AG04449 (cell line): ENCODE measurements at regions not wholly inside any gene's neighbourhood (a gene's known extent, or its start where the extent isn't known, plus 50 kb on each side); places are given as distances from the start of the nearest gene placed in this dataset.
"Not testable (repeated sequence)": the region's sequence is repeated elsewhere in the genome, so short reads cannot be mapped to it uniquely, and the experiment has no call there.

Source experiments
- CTCF ChIA-PET: fragments of 350-600 bp; formaldehyde crosslinking; extraction: SDS; loops from one replicate; lab custom pipeline; 2021; ENCODE audit warnings: antibody characterized with exemption; lab: Yijun Ruan, JAX
- POLR2A ChIA-PET: fragments of 400-600, 350-600 bp; formaldehyde crosslinking; extraction: SDS; loops from one replicate; lab custom pipeline; 2020; ENCODE audit warnings: antibody characterized with exemption, inconsistent platforms; lab: Yijun Ruan, JAX
- DNase-seq: peaks from one replicate; pipeline ENCODE4 v3.0.0-alpha.2; 2010; ENCODE audit warnings: low read depth, low spot score
- H3K4me3 ChIP-seq: 2 replicates; pipeline ENCODE4 v1.5.1; 2011; ENCODE audit warnings: low read depth, mild to moderate bottlenecking, control low read depth, low read length
- TF ChIP-seq, protein P1 (sequence below): IDR thresholded peaks from one replicate; pipeline ENCODE4 v1.5.1; 2011; ENCODE audit warnings: mild to moderate bottlenecking, moderate library complexity, low read length, control low read depth, inconsistent platforms; ENCODE audit not compliant: insufficient read depth; ENCODE audit errors: missing control alignments

DNA sequence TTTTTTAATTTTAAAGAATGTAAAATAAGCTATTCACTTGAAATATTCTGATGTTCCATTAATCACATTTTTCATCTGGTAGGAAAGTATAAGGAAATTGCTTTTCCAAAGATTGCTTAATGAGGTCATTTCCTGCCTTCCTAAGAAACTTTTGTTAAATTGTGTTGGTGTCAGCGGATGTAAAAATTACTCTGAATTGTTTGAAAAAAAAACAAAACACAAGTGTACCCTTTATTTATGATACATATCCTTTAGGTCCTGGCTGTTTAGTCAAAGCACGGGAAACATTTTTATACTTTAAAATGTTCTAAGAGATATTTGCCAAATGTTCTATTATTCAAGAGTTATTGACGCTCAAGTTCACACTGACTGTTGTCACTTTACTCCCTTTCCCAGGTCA, 1357.4 kb upstream of the GOT2 start:
- no peak for DNase-seq
- TF ChIP-seq, protein P1, sequence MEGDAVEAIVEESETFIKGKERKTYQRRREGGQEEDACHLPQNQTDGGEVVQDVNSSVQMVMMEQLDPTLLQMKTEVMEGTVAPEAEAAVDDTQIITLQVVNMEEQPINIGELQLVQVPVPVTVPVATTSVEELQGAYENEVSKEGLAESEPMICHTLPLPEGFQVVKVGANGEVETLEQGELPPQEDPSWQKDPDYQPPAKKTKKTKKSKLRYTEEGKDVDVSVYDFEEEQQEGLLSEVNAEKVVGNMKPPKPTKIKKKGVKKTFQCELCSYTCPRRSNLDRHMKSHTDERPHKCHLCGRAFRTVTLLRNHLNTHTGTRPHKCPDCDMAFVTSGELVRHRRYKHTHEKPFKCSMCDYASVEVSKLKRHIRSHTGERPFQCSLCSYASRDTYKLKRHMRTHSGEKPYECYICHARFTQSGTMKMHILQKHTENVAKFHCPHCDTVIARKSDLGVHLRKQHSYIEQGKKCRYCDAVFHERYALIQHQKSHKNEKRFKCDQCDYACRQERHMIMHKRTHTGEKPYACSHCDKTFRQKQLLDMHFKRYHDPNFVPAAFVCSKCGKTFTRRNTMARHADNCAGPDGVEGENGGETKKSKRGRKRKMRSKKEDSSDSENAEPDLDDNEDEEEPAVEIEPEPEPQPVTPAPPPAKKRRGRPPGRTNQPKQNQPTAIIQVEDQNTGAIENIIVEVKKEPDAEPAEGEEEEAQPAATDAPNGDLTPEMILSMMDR, result no peak
- H3K4me3 ChIP-seq, result no peak overlapping the region
- ChIA-PET POLR2A (no interaction called here), CTCF (no interaction called here)

DNA sequence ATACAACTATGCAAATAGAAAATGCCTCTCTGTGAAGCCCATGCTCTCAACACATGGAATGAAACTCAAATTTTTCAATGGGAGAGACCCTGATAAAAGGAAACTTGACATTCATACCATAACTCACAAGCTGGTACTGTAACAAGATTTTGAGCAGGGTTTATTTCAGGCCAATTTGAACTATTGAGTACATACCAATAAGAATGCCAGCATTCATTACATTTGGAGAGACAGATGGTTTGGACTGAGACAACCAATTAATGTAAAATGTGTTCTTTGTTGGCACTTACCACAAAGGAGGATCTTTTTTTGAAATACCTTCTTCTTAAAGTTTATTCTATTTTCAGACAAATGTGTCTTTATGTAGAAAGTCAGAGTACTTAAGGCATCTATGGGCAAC, 1357.0 kb upstream of the GOT2 start:
- H3K4me3 ChIP-seq, result no peak overlapping the region
- no peak for DNase-seq
- CTCF ChIA-PET, result no interaction called here
- TF ChIP-seq, protein P1, result no peak
- POLR2A ChIA-PET, result no interaction called here

DNA sequence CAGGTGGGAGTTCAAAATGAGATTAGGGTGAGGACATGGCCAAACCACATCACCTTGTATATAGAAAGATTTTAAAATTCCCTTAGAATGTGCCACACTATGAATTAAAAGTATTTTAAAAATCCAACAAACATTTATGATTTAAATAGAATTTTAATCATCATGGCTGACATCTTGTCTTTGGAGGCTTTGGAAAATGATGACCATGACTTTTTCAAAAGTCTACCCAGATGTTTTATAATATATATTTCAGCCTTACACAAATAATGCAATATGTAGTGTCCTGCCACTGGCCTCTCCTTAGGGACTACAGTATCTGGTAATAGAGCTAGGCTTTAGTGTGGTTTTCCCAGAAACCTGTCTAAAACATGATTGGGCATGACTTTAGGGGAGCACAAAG, 1353.4 kb upstream of the GOT2 start:
- ChIA-PET CTCF (no interaction called here), POLR2A (no interaction called here)
- no peak overlapping the region for H3K4me3 ChIP-seq
- TF ChIP-seq, protein P1, result no peak
- DNase-seq, result no peak

DNA sequence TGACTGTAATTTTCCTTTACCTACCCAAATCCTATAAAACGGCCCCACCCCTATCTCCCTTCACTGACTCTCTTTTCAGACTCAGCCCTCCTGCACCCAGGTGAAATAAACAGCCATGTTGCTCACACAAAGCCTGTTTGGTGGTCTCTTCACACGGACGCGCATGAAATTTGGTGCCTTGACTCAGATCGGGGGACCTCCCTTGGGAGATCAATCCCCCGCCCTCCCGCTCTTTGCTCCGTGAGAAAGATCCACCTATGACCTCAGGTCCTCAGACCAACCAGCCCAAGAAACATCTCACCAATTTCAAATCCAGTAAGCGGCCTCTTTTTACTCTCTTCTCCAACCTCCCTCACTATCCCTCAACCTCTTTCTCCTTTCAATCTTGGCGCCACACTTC, 1344.7 kb upstream of the GOT2 start:
- POLR2A ChIA-PET, DNase-seq: not testable (repeated sequence)

DNA sequence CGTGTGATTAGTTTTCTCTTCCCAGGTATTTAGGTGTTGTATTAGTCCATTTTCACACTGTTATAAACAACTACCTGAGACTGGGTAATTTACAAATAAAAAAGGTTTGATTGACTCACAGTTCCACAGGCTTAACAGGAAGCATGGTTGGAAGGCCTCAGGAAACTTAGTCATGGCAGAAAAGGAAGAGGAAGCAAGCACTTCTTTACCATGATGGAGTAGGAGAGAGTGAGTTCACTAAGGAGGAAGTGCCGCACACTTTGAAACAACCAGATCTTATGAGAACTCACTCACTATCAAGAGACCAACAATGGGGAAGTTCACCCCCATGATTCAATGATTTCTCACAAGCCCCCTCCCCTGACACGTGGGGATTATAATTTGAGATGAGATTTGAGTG, 1343.7 kb upstream of the GOT2 start:
- DNase-seq, result no peak
- POLR2A ChIA-PET, result no interaction called here
- CTCF ChIA-PET, result no interaction called here
- H3K4me3 ChIP-seq, result no peak overlapping the region
- TF ChIP-seq, protein P1, result no peak

More for the DNA sequence above, 1344.7 kb upstream of the GOT2 start:
- H3K4me3 ChIP-seq, CTCF ChIA-PET: not testable (repeated sequence)

DNA sequence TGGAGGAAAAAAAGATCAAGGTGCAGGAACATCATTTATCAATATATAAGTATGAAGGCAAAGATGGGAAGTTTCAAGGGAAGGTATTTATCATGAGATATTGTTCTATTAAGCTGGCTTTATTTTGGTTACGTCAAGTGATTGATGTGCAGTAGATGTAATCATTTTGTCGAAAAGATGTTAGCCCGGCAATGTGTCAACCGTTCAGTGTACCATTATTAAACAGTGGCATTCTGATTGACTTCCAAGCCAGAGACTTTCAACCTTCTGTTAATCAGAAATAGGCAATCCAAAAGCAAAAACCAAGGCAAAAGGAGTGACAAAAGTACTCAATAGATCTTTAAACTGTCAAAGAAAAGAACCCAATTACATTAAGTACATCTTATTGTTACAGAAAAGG, 1340.3 kb upstream of the GOT2 start:
- TF ChIP-seq, protein P1, result no peak
- no peak overlapping the region for H3K4me3 ChIP-seq
- POLR2A ChIA-PET, result no interaction called here
- DNase-seq, result no peak
- CTCF ChIA-PET, result no interaction called here

DNA sequence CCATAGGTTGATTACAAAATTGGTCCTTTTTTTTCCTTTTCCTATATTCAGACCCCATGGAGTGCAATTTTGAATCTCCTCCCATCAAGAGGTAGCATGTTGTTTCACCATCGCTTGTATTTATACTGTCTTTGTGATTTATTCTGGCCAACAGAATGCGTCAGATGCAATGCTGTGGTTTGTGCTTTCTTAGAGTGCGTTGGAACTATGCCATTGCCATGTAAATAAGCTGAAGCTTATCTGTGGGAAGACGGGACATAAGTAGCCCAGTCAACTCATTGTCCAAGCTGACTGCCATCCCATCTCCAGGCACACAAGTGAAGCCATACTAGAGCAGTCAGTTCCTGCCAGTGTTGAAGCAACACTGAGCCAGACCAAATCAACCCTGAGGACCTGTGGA, 1339.3 kb upstream of the GOT2 start:
- DNase-seq, result no peak
- POLR2A ChIA-PET, result no interaction called here
- CTCF ChIA-PET, result no interaction called here
- H3K4me3 ChIP-seq, result no peak overlapping the region
- TF ChIP-seq, protein P1, result no peak
